Hepatocyte (in vitro differentiated cells): ENCODE measurements at regions not wholly inside any gene's neighbourhood (a gene's known extent, or its start where the extent isn't known, plus 50 kb on each side); places are given as distances from the start of the nearest gene placed in this dataset.

Experiments used
- DNase-seq: peaks from one replicate; pipeline ENCODE4 v3.0.0-alpha.2; 2016; ENCODE audit warnings: low spot score
- H2AFZ ChIP-seq: fragments of 200-600 bp; sonication (generic); 2 replicates; pipeline ENCODE4 v1.6.0; 2016; ENCODE audit warnings: antibody characterized with exemption, mild to moderate bottlenecking
- H3K27ac ChIP-seq: fragments of 200-600 bp; sonication (generic); 2 replicates; pipeline ENCODE4 v1.5.1; 2016; ENCODE audit warnings: mild to moderate bottlenecking
- H3K27me3 ChIP-seq: fragments of 200-600 bp; sonication (generic); 2 replicates; pipeline ENCODE4 v1.6.1; 2016
- H3K36me3 ChIP-seq: fragments of 200-600 bp; sonication (generic); replicated peaks from 2 replicates; pipeline ENCODE4 v1.5.1; 2016; ENCODE audit warnings: low read depth; ENCODE audit not compliant: insufficient read depth
- H3K4me1 ChIP-seq: fragments of 200-600 bp; sonication (generic); 2 replicates; pipeline ENCODE4 v1.5.1; 2016; ENCODE audit warnings: mild to moderate bottlenecking, moderate library complexity; ENCODE audit not compliant: insufficient read depth
- H3K4me2 ChIP-seq: fragments of 200-600 bp; sonication (generic); 2 replicates; pipeline ENCODE4 v1.6.0; 2016
- H3K4me3 ChIP-seq: fragments of 200-600 bp; sonication (generic); 2 replicates; pipeline ENCODE4 v1.5.1; 2016; ENCODE audit warnings: mild to moderate bottlenecking
- H3K79me2 ChIP-seq: fragments of 200-600 bp; sonication (generic); 2 replicates; pipeline ENCODE4 v1.6.0; 2017; ENCODE audit warnings: mild to moderate bottlenecking
- H3K9me2 ChIP-seq: fragments of 200-600 bp; sonication (generic); replicated peaks from 2 replicates; pipeline ENCODE4 v1.6.0; 2017; ENCODE audit warnings: mild to moderate bottlenecking; ENCODE audit not compliant: insufficient read depth
- H3K9me3 ChIP-seq: fragments of 200-600 bp; sonication (generic); 2 replicates; pipeline ENCODE4 v1.5.1; 2016; ENCODE audit warnings: low read depth, mild to moderate bottlenecking
- H4K20me1 ChIP-seq: fragments of 200-600 bp; sonication (generic); 2 replicates; pipeline ENCODE4 v1.6.0; 2016; ENCODE audit warnings: mild to moderate bottlenecking; ENCODE audit not compliant: insufficient read depth, poor library complexity, severe bottlenecking
- EZH2 ChIP-seq: fragments of 200-600 bp; sonication (generic); IDR thresholded peaks from 2 replicates; pipeline ENCODE4 v1.6.1; 2016; ENCODE audit warnings: antibody characterized with exemption, mild to moderate bottlenecking, borderline replicate concordance
- EZH2phosphoT487 ChIP-seq: fragments of 200-600 bp; sonication (generic); IDR thresholded peaks from one replicate; pipeline ENCODE4 v1.6.1; 2018; ENCODE audit warnings: antibody characterized with exemption, mild to moderate bottlenecking, low read depth, moderate library complexity; ENCODE audit not compliant: unreplicated experiment, severe bottlenecking
- WGBS: methylation state at CpG from one replicate; pipeline ENCODE4 v1.1.6; 2016; ENCODE audit warnings: low lambda C conversion rate; ENCODE audit errors: missing lambda C conversion rate; 5-methylcytosine and 5-hydroxymethylcytosine counted together
- TF ChIP-seq, protein P1 (sequence below): fragments of 200-600 bp; sonication (generic); IDR thresholded peaks from 2 replicates; pipeline ENCODE4 v1.5.1; 2016; ENCODE audit warnings: antibody characterized with exemption, mild to moderate bottlenecking; ENCODE audit not compliant: poor library complexity

GRCh38 chr12:62998454-62998853 is 63.5 kb upstream of the PPM1H start:
- no peaks in the 10 kb centered on the region for H3K9me2 ChIP-seq
- no peaks in the 10 kb centered on the region for H4K20me1 ChIP-seq
- H3K79me2 ChIP-seq, result no peaks in the 10 kb centered on the region
- no peaks in the 10 kb centered on the region for H3K4me1 ChIP-seq
- no peak overlapping the region for H3K27ac ChIP-seq
- WGBS, result 50% methylated on average over 1 of the region's 1 CpG
- no peak for TF ChIP-seq EZH2phosphoT487
- TF ChIP-seq EZH2, result no peak
- TF ChIP-seq, protein P1, sequence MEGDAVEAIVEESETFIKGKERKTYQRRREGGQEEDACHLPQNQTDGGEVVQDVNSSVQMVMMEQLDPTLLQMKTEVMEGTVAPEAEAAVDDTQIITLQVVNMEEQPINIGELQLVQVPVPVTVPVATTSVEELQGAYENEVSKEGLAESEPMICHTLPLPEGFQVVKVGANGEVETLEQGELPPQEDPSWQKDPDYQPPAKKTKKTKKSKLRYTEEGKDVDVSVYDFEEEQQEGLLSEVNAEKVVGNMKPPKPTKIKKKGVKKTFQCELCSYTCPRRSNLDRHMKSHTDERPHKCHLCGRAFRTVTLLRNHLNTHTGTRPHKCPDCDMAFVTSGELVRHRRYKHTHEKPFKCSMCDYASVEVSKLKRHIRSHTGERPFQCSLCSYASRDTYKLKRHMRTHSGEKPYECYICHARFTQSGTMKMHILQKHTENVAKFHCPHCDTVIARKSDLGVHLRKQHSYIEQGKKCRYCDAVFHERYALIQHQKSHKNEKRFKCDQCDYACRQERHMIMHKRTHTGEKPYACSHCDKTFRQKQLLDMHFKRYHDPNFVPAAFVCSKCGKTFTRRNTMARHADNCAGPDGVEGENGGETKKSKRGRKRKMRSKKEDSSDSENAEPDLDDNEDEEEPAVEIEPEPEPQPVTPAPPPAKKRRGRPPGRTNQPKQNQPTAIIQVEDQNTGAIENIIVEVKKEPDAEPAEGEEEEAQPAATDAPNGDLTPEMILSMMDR, result no peak
- no peaks in the 10 kb centered on the region for H3K27me3 ChIP-seq
- H3K4me3 ChIP-seq, result no peak overlapping the region
- DNase-seq, result no peak
- H3K4me2 ChIP-seq, result no peak overlapping the region
- no peaks in the 10 kb centered on the region for H3K36me3 ChIP-seq
- H3K9me3 ChIP-seq, result no peaks in the 10 kb centered on the region
- no peak overlapping the region for H2AFZ ChIP-seq

DNA sequence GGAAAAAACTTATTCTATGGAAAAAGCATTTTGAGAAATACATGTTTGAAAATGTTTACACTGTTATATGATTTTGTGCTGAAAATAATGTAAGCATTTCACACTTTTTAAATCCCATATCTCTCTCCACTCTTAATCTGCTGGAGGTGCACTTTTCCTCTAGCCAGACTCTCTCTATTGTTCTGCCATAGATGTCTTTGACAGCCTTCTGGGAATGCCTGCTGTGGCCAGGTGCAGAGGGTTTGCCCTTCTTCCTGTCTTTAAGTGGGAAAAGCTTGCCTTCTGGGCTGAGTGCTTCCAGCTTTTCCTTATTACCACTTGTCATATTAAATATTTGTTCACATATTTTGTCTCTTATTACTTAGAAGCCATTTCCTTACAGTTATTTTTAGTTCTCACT is 60.1 kb upstream of the PPM1H start:
- H2AFZ ChIP-seq, result no peak overlapping the region
- no peaks in the 10 kb centered on the region for H3K79me2 ChIP-seq
- H3K4me3 ChIP-seq, result no peak overlapping the region
- no peak for DNase-seq
- H3K36me3 ChIP-seq, result no peaks in the 10 kb centered on the region
- H3K27me3 ChIP-seq, result no peaks in the 10 kb centered on the region
- no peak overlapping the region for H3K27ac ChIP-seq
- H3K9me2 ChIP-seq, result no peaks in the 10 kb centered on the region
- no peaks in the 10 kb centered on the region for H4K20me1 ChIP-seq
- no peak overlapping the region for H3K4me2 ChIP-seq
- no peaks in the 10 kb centered on the region for H3K9me3 ChIP-seq
- TF ChIP-seq EZH2phosphoT487, result no peak
- TF ChIP-seq, protein P1, result no peak
- no peak for TF ChIP-seq EZH2
- no peaks in the 10 kb centered on the region for H3K4me1 ChIP-seq

GRCh38 chr12:62986844-62987243 is 51.9 kb upstream of the PPM1H start:
- H3K27ac ChIP-seq, result no peak overlapping the region
- no peaks in the 10 kb centered on the region for H3K79me2 ChIP-seq
- no peaks in the 10 kb centered on the region for H3K36me3 ChIP-seq
- no peak overlapping the region for H2AFZ ChIP-seq
- no peaks in the 10 kb centered on the region for H3K27me3 ChIP-seq
- TF ChIP-seq EZH2phosphoT487 (no peak), EZH2 (no peak)
- TF ChIP-seq, protein P1, result no peak
- no peaks in the 10 kb centered on the region for H3K9me2 ChIP-seq
- 61% methylated on average over 2 of the region's 2 CpGs for WGBS
- no peaks in the 10 kb centered on the region for H4K20me1 ChIP-seq
- H3K4me2 ChIP-seq, result no peak overlapping the region
- no peaks in the 10 kb centered on the region for H3K9me3 ChIP-seq
- no peaks in the 10 kb centered on the region for H3K4me1 ChIP-seq
- no peak for DNase-seq
- no peak overlapping the region for H3K4me3 ChIP-seq
